Adrenal gland (tissue), 9 donors: ENCODE measurements at regions not wholly inside any gene's neighbourhood (a gene's known extent, or its start where the extent isn't known, plus 50 kb on each side); places are given as distances from the start of the nearest gene placed in this dataset.

Source experiments
- DNase-seq, 7 donors: peaks; one replicate each; pipeline ENCODE4 v3.0.0-alpha.2; 2019 to 2020
- H3K27ac ChIP-seq, 5 donors: fragments of 200-600 bp; sonication (generic) in 4 of 5; 1 replicate in 3 of 5; 2 replicates in 2 of 5; pipeline versions ENCODE4 v1.5.1 to v1.8.0; 2016 to 2020; ENCODE audit warnings: mild to moderate bottlenecking in 1 of 5
- H3K27me3 ChIP-seq: fragments of 200-600 bp; 2 replicates; pipeline ENCODE4 v1.8.0; 2021
- H3K36me3 ChIP-seq, 2 donors: fragments of 200-600 bp; replicated peaks in 1 of 2; 1 replicate in 1 of 2; 2 replicates in 1 of 2; pipeline versions ENCODE4 v1.5.1 to v1.8.0; 2018 to 2022
- H3K4me1 ChIP-seq, 2 donors: fragments of 200-600 bp; replicated peaks in 1 of 2; 1 replicate in 1 of 2; 2 replicates in 1 of 2; pipeline versions ENCODE4 v1.5.1 to v1.8.0; 2018 to 2021
- H3K4me3 ChIP-seq, 4 donors: fragments of 200-600 bp; sonication (generic) in 3 of 4; one replicate each; pipeline ENCODE4 v1.5.1; 2016 to 2018
- H3K9me3 ChIP-seq, 3 donors: fragments of 200-600 bp; sonication (generic) in 1 of 3; replicated peaks in 1 of 3; 1 replicate in 2 of 3; 2 replicates in 1 of 3; pipeline versions ENCODE4 v1.5.1 to v1.8.0; 2016 to 2021
- POLR2A ChIP-seq, 2 donors: fragments of 450-650 bp; IDR thresholded peaks; one replicate each; pipeline ENCODE4 v1.6.1; 2017; ENCODE audit warnings: antibody characterized with exemption in 2 of 2, mild to moderate bottlenecking in 2 of 2, moderate library complexity in 1 of 2
- WGBS, 4 donors: extraction: QIAGEN DNeasy Blood & Tissue Kit in 2 of 4; methylation state at CpG; one replicate each; pipeline versions ENCODE4 v1.1.5 to v1.1.7; 2013 to 2017; 5-methylcytosine and 5-hydroxymethylcytosine counted together
- intact Hi-C, 2 donors: fragments of 100-400 bp; cut with DNase I; formaldehyde crosslinking; loops; one replicate each; pipeline versions ENCODE4 v1.14.1 to v1.15.0; 2022 to 2023
- small RNA-seq, 2 donors: library from RNA; depleted of rRNA; stranded (forward); fragments of <200 nt; gene quantifications; one replicate each; pipeline ENCODE3, GENCODE V24; 2016
- TF ChIP-seq, protein P1 (sequence below), 6 experiments: fragments of 450-650 bp in 4 of 6; fragments of 200-600 bp in 2 of 6; sonication (generic) in 1 of 6; IDR thresholded peaks; 1 replicate in 5 of 6; 2 replicates in 1 of 6; pipeline versions ENCODE4 v1.5.1 to v1.8.0; 2016 to 2021; ENCODE audit warnings: antibody characterized with exemption in 6 of 6, mild to moderate bottlenecking in 2 of 6, moderate library complexity in 1 of 6
- donor health status: healthy with polysubstance abuse.
- donor health status: Bipolar disorder and iron deficiency.
- donor health status: DM: yes; HTN: yes; CAD: no.
- donor health status: DM: no; HTN: no; CAD: no.
- donor health status: DM: no; HTN: no; CAD: no.

DNA sequence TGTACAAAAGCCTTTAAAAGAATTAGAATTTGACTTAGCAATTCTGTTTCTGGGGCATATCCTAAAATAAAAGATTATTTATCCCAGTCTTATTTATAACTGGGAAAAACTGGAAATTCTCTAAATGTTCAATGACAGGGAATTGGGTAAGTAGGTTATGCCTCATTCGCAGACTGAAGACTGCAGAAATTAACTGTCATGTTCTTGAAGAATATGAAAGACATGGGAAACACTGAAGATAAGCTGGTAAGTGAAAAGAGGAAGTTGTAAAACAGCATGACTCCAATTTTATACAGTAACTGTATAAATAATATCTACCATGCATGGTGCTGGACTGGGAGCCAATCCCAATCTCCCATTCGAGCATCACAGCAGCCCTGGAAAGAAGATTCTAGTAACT is 50.6 kb upstream of the SLC2A1 start:
- no peak for DNase-seq
- intact Hi-C loops, result no loop called here
- no peak overlapping the region for H3K4me3 ChIP-seq
- TF ChIP-seq POLR2A (IDR thresholded peaks at IDR 0.05), result no peak
- TF ChIP-seq, protein P1, sequence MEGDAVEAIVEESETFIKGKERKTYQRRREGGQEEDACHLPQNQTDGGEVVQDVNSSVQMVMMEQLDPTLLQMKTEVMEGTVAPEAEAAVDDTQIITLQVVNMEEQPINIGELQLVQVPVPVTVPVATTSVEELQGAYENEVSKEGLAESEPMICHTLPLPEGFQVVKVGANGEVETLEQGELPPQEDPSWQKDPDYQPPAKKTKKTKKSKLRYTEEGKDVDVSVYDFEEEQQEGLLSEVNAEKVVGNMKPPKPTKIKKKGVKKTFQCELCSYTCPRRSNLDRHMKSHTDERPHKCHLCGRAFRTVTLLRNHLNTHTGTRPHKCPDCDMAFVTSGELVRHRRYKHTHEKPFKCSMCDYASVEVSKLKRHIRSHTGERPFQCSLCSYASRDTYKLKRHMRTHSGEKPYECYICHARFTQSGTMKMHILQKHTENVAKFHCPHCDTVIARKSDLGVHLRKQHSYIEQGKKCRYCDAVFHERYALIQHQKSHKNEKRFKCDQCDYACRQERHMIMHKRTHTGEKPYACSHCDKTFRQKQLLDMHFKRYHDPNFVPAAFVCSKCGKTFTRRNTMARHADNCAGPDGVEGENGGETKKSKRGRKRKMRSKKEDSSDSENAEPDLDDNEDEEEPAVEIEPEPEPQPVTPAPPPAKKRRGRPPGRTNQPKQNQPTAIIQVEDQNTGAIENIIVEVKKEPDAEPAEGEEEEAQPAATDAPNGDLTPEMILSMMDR (IDR thresholded peaks at IDR 0.05), result no peak
- no peaks in the 10 kb centered on the region for H3K36me3 ChIP-seq
- no peak overlapping the region for H3K27ac ChIP-seq
- H3K9me3 ChIP-seq, result no peaks in the 10 kb centered on the region
- H3K4me1 ChIP-seq, result no peaks in the 10 kb centered on the region
- H3K27me3 ChIP-seq, result no peaks in the 10 kb centered on the region
- WGBS, 4 donors, result 68 to 77% (median 72%) methylated on average over 2 of the region's 2 CpGs

DNA sequence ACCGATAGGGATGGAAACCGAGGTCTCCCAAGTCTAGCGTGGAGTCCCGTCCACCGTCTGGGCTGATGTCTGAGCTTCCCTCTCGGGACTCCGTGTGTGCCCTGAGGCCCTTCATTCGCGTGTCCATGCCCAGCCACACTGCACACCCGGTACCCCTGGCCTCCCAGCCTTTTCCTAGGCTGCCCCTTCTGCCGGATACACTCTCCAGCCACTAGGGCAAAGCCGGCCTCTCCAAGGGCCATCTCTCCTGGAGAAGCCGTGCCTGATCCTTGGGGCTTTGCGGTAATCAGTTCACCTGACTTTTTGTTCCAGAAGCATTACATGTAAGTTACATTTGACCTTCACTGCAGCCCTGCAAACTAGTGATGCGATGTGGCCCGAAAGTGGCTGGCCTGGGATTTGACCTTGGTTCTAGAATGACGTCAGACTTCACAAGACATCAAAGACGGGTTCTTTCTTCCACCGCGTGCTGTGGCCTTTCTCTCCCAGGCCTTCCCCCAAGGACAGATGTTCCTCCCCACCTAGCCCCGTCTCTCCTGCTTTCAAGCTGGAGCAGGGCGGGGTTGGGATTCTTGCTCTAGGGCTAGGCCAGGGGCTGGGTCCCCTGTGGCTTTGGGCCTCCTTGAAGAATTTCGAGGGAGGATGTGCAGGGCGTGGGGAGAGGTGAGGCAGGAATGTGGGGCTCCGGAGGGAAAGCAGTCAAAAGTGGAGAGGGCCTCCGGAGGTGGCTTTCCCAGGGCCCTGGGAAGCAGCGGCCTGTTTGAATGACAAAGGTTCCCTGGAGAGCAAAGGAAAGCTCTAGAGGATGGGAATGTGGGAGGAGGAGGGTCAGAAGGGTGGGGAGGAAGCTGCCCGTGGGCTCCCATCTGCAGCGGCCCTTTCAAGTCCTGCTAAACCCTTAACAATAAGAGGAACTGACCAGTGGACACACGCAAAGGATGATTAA is 49.7 kb upstream of the SLC2A1 start:
- WGBS, 4 donors, result 54 to 63% (median 59%) methylated on average over 22 to 30 of the region's 30 CpGs

More for the DNA sequence above, 49.7 kb upstream of the SLC2A1 start:
- Histone ChIP-seq H3K4me3 (no peak overlapping the region), H3K36me3 (no peaks in the 10 kb centered on the region), H3K27ac (peak overlapping the region in 1 of 5 donors; percentile 26), H3K9me3 (no peaks in the 10 kb centered on the region), H3K4me1 (no peaks in the 10 kb centered on the region), H3K27me3 (no peaks in the 10 kb centered on the region)
- peak; percentile 21 to 60 (median 41) for DNase-seq
- no peak for TF ChIP-seq POLR2A (IDR thresholded peaks at IDR 0.05)
- TF ChIP-seq, protein P1 (IDR thresholded peaks at IDR 0.05), result no peak
- intact Hi-C loops, result no loop called here

Small RNA genes lying in the stretch of these regions (small RNA-seq; reads per million reads assigned to genes)
- 0 reads per million in 2 donors for gene RF00026
